AG09309 (cell line): ENCODE measurements at regions not wholly inside any gene's neighbourhood (a gene's known extent, or its start where the extent isn't known, plus 50 kb on each side); places are given as distances from the start of the nearest gene placed in this dataset.

Experiments used
- DNase-seq: peaks from one replicate; pipeline ENCODE4 v3.0.0-alpha.2; 2010; ENCODE audit warnings: low read depth
- H3K4me3 ChIP-seq: 2 replicates; pipeline ENCODE4 v1.5.1; 2011; ENCODE audit warnings: mild to moderate bottlenecking, low read depth, low read length, moderate library complexity; ENCODE audit not compliant: control insufficient read depth
- TF ChIP-seq, protein P1 (sequence below): IDR thresholded peaks from 2 replicates; pipeline ENCODE4 v1.5.1; 2011; ENCODE audit warnings: mild to moderate bottlenecking, low read depth, low read length, inconsistent platforms; ENCODE audit not compliant: insufficient read depth, control insufficient read depth; ENCODE audit errors: missing control alignments

DNA sequence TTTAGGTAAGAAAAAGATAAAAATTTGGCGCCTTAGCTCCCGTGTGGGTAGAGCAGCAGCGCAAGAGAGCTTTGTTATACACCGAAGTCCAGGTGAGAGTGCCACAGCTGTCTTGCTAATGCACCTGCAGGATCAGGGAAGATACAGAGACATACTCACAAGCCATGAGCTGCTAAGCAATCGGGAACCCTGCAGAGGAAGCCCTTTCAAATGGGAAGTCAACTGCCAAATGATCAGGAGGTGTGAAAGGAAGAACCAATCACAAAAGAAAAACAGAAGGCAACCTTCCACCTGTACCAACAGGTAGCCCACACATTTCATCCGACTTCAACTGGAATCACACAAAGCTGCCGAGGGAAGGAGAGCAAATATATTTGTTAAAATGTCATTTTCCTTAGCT lies 610.5 kb upstream of the PFKP start:
- TF ChIP-seq, protein P1, sequence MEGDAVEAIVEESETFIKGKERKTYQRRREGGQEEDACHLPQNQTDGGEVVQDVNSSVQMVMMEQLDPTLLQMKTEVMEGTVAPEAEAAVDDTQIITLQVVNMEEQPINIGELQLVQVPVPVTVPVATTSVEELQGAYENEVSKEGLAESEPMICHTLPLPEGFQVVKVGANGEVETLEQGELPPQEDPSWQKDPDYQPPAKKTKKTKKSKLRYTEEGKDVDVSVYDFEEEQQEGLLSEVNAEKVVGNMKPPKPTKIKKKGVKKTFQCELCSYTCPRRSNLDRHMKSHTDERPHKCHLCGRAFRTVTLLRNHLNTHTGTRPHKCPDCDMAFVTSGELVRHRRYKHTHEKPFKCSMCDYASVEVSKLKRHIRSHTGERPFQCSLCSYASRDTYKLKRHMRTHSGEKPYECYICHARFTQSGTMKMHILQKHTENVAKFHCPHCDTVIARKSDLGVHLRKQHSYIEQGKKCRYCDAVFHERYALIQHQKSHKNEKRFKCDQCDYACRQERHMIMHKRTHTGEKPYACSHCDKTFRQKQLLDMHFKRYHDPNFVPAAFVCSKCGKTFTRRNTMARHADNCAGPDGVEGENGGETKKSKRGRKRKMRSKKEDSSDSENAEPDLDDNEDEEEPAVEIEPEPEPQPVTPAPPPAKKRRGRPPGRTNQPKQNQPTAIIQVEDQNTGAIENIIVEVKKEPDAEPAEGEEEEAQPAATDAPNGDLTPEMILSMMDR, result no peak
- no peak overlapping the region for H3K4me3 ChIP-seq
- no peak for DNase-seq

DNA sequence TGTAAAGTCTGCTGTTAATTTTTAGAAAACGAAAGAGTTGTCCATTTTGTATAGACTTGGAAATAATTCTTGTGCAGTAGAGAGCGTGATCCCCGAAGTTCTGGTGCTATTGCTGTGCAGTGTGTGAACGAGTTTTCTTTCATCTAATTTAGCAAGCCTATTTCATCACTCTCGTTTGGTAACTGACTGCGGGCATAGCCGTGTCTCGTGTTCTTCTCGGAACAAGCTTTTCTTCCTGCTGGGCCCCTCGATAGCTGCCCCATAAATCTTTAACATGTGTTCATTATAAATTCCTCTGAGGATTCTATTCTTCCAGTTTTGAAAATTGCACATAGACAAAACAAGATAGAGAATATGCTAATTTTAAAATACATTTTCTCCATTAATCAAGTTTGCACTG lies 622.0 kb upstream of the PFKP start:
- no peak overlapping the region for H3K4me3 ChIP-seq
- no peak for DNase-seq
- TF ChIP-seq, protein P1, result no peak

DNA sequence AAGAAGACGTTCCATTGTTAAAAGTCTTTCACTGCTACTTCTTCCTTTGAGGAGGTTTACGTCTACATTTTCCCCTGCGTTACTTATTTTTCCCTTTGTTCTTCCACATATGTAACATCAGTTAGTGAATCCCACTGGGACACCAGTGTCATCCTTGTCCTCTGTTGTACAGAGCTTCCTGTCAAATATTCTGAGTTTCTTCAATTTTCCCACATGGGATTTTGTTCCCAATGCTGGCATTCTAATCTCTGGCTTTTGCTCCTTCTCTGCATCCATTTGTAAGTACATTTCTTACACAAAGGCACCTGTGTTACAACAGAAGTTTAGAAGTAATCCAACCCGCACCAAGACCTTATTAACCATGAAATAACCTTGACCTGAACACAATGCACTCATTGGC lies 627.4 kb upstream of the PFKP start:
- DNase-seq, result no peak

DNA sequence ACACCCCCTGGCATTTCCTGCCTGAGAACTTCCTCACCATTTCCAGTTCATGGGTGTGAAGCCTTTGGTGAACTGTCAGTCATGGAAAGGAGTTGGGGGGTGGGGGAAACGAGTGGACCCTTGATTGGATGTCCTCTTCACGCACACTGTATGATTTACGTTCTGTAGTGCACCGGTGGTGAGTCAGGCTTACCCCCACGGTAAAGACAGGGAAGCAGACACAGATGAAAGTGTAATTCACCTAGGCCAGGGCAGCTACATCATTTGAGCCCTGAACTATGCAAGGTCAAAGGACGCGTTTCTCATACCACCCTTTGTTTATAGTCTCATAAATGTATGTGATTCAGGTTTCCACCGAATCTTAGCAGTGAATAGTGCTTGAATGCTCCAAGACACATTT lies 628.3 kb upstream of the PFKP start:
- TF ChIP-seq, protein P1, result no peak
- no peak overlapping the region for H3K4me3 ChIP-seq
- DNase-seq, result no peak

More for the DNA sequence above, 627.4 kb upstream of the PFKP start:
- TF ChIP-seq, protein P1, result no peak
- H3K4me3 ChIP-seq, result no peak overlapping the region

DNA sequence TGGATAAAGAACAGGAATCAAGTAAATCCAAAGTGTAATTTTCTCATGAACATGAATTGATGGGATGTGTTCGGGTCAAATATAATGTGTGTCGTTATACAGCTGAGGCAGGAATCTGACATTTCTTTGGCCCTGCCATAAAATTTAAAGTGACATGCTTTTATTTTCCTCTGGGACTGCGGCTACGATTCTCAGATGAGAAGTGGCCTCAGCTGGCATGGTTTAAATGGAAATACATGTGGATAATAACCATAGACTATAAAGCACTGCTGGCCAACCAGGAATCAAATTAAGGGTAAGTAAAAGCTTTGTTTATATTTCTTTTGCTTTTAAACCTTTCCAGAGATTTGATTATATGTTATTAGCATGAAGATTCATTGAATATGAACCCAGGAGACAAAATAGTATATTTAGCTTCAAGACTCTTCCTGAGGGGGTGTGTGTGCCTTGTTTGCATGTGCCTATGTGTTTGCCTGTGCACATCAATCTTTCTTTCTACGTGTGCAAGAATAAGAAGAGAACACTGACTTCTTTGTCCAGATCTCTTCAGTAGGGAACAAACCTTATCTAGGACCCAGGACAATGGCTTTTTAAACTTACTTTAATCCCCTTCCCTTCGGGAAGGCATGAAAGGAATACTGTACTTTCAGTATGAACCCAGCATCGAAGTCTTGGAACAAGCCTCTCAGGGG lies 629.0 kb upstream of the PFKP start:
- no peak overlapping the region for H3K4me3 ChIP-seq
- no peak for DNase-seq
- TF ChIP-seq, protein P1, result no peak

DNA sequence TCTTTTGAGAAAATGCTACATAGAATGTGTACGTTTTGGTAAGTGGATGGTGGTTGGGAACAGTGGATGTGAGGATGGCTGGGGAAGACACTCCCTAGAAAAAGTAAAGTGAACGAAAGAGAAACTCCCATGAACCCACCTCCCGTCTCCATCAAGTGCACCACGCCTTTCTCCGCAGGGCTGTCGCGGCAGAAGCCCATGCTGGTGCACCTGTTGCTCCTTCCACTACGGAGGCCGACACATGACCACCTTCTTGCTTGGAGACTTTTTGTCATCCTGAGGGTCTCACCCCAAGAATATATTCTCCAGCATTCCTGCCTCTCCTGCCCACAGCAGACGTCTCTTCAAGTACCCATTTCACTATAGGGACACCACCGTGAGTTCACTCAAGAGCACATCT lies 630.4 kb upstream of the PFKP start:
- H3K4me3 ChIP-seq, result no peak overlapping the region

More for the DNA sequence above, 630.4 kb upstream of the PFKP start:
- DNase-seq, result no peak
- TF ChIP-seq, protein P1, result no peak
